ENCODE measurements at regions not wholly inside any gene's neighbourhood (a gene's known extent, or its start where the extent isn't known, plus 50 kb on each side); places are given as distances from the start of the nearest gene placed in this dataset.

GRCh38 chr18:28485210-28485801 is 308.4 kb upstream of the CDH2 start:
- Histone ChIP-seq H3K4me3 (ENCODE audit: low read depth, low read length) (no peak overlapping the region), H3K9me3 (no peaks in the 10 kb centered on the region), H3K27me3 (replicated peaks; ENCODE audit: control insufficient read depth, insufficient read depth, low read length) (no peaks in the 10 kb centered on the region), H3K36me3 (ENCODE audit: control insufficient read depth, insufficient read depth, low read length) (no peaks in the 10 kb centered on the region), H3K4me1 (no peaks in the 10 kb centered on the region)
- no peaks in the 10 kb centered on the region for H3K36me3 Mint-ChIP-seq (ENCODE audit: insufficient read depth, unreplicated experiment)
- DNase-seq: no peak
- H3K27ac Mint-ChIP-seq (ENCODE audit: unreplicated experiment): no peak overlapping the region
- no peaks in the 10 kb centered on the region for H3K4me1 Mint-ChIP-seq (ENCODE audit: low read depth, unreplicated experiment)
- no peak overlapping the region for H3K4me3 Mint-ChIP-seq (ENCODE audit: unreplicated experiment)
- no TSS peak for BruUV-seq (replicated peaks)
- H3K9me3 Mint-ChIP-seq (ENCODE audit: unreplicated experiment): no peaks in the 10 kb centered on the region
- no peaks in the 10 kb centered on the region for H3K27me3 Mint-ChIP-seq (ENCODE audit: insufficient read depth, unreplicated experiment)
- intact Hi-C loops (cut with micrococcal nuclease; ENCODE audit: unreplicated experiment): no loop called here
- TF ChIP-seq, protein P1, sequence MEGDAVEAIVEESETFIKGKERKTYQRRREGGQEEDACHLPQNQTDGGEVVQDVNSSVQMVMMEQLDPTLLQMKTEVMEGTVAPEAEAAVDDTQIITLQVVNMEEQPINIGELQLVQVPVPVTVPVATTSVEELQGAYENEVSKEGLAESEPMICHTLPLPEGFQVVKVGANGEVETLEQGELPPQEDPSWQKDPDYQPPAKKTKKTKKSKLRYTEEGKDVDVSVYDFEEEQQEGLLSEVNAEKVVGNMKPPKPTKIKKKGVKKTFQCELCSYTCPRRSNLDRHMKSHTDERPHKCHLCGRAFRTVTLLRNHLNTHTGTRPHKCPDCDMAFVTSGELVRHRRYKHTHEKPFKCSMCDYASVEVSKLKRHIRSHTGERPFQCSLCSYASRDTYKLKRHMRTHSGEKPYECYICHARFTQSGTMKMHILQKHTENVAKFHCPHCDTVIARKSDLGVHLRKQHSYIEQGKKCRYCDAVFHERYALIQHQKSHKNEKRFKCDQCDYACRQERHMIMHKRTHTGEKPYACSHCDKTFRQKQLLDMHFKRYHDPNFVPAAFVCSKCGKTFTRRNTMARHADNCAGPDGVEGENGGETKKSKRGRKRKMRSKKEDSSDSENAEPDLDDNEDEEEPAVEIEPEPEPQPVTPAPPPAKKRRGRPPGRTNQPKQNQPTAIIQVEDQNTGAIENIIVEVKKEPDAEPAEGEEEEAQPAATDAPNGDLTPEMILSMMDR (IDR thresholded peaks at IDR 0.05; ENCODE audit: insufficient read depth in 1 of 2, low read depth in 1 of 2, low read length in 1 of 2, severe bottlenecking in 1 of 2, unreplicated experiment in 1 of 2): no peak
- ChIA-PET POLR2A (no interaction called here), CTCF (no interaction called here)

GRCh38 chr18:28478531-28478930 is 301.6 kb upstream of the CDH2 start:
- TF ChIP-seq, protein P1 (IDR thresholded peaks at IDR 0.05; ENCODE audit: insufficient read depth in 1 of 2, low read depth in 1 of 2, low read length in 1 of 2, severe bottlenecking in 1 of 2, unreplicated experiment in 1 of 2): no peak
- Mint-ChIP-seq H3K4me1 (ENCODE audit: low read depth, unreplicated experiment) (no peaks in the 10 kb centered on the region), H3K9me3 (ENCODE audit: unreplicated experiment) (no peaks in the 10 kb centered on the region), H3K27ac (ENCODE audit: unreplicated experiment) (no peak overlapping the region), H3K27me3 (ENCODE audit: insufficient read depth, unreplicated experiment) (no peaks in the 10 kb centered on the region), H3K36me3 (ENCODE audit: insufficient read depth, unreplicated experiment) (no peaks in the 10 kb centered on the region), H3K4me3 (ENCODE audit: unreplicated experiment) (no peak overlapping the region)
- POLR2A ChIA-PET: no interaction called here
- no peak overlapping the region for H3K4me3 ChIP-seq (ENCODE audit: low read depth, low read length)
- no TSS peak for BruUV-seq (replicated peaks)
- H3K27me3 ChIP-seq (replicated peaks; ENCODE audit: control insufficient read depth, insufficient read depth, low read length): no peaks in the 10 kb centered on the region
- intact Hi-C loops (cut with micrococcal nuclease; ENCODE audit: unreplicated experiment): no loop called here
- H3K36me3 ChIP-seq (ENCODE audit: control insufficient read depth, insufficient read depth, low read length): no peaks in the 10 kb centered on the region
- DNase-seq: no peak
- no peaks in the 10 kb centered on the region for H3K4me1 ChIP-seq
- H3K9me3 ChIP-seq: no peaks in the 10 kb centered on the region
- CTCF ChIA-PET: no interaction called here

DNA sequence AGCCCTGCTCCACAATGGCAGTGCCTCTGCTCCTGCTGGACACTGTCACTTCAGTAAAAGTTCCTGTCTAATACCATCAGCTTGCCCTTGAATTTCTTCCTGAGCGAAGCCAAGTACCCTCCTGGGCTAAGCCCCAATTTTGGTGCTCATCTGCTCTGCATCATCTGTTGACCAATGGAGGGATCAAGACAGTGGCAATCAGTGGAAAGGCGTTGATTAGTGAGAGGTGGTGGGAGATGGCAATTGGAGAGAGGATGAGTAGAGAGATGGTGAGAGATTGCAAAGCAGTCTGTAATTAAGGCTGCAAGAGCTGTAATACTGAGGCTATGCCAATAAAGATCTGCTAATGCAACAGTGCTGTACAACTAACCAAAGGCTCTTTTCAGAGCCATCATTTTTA is 299.4 kb upstream of the CDH2 start:
- Histone ChIP-seq H3K27me3 (replicated peaks; ENCODE audit: control insufficient read depth, insufficient read depth, low read length) (no peaks in the 10 kb centered on the region), H3K4me1 (no peaks in the 10 kb centered on the region), H3K9me3 (no peaks in the 10 kb centered on the region), H3K36me3 (ENCODE audit: control insufficient read depth, insufficient read depth, low read length) (no peaks in the 10 kb centered on the region), H3K4me3 (ENCODE audit: low read depth, low read length) (no peak overlapping the region)
- intact Hi-C loops (cut with micrococcal nuclease; ENCODE audit: unreplicated experiment): no loop called here
- Mint-ChIP-seq H3K36me3 (ENCODE audit: insufficient read depth, unreplicated experiment) (no peaks in the 10 kb centered on the region), H3K4me3 (ENCODE audit: unreplicated experiment) (no peak overlapping the region), H3K27me3 (ENCODE audit: insufficient read depth, unreplicated experiment) (no peaks in the 10 kb centered on the region), H3K4me1 (ENCODE audit: low read depth, unreplicated experiment) (no peaks in the 10 kb centered on the region), H3K27ac (ENCODE audit: unreplicated experiment) (no peak overlapping the region), H3K9me3 (ENCODE audit: unreplicated experiment) (no peaks in the 10 kb centered on the region)
- ChIA-PET POLR2A (no interaction called here), CTCF (no interaction called here)
- no TSS peak for BruUV-seq (replicated peaks)
- TF ChIP-seq, protein P1 (IDR thresholded peaks at IDR 0.05; ENCODE audit: insufficient read depth in 1 of 2, low read depth in 1 of 2, low read length in 1 of 2, severe bottlenecking in 1 of 2, unreplicated experiment in 1 of 2): no peak
- DNase-seq: no peak
